GM06990 (cell line): ENCODE measurements at regions not wholly inside any gene's neighbourhood (a gene's known extent, or its start where the extent isn't known, plus 50 kb on each side); places are given as distances from the start of the nearest gene placed in this dataset.

Experiments used
- DNase-seq: peaks from one replicate; pipeline ENCODE4 v3.0.0-alpha.2; 2011; ENCODE audit not compliant: insufficient read length; ENCODE audit errors: extremely low read depth
- H3K27me3 ChIP-seq: replicated peaks from 2 replicates; pipeline ENCODE4 v1.6.0; 2011; ENCODE audit warnings: low read length; ENCODE audit not compliant: control insufficient read depth, insufficient read depth
- H3K36me3 ChIP-seq: 2 replicates; pipeline ENCODE4 v1.5.1; 2011; ENCODE audit warnings: low read length; ENCODE audit not compliant: control insufficient read depth, insufficient read depth
- H3K4me3 ChIP-seq: replicated peaks from 2 replicates; pipeline ENCODE4 v1.5.1; 2011; ENCODE audit warnings: low read depth, mild to moderate bottlenecking, control low read depth, low read length
- TF ChIP-seq, protein P1 (sequence below): IDR thresholded peaks from 2 replicates; pipeline ENCODE4 v1.5.1; 2011; ENCODE audit warnings: low read length, control low read depth, mild to moderate bottlenecking, inconsistent platforms; ENCODE audit not compliant: insufficient read depth, poor library complexity, severe bottlenecking

DNA sequence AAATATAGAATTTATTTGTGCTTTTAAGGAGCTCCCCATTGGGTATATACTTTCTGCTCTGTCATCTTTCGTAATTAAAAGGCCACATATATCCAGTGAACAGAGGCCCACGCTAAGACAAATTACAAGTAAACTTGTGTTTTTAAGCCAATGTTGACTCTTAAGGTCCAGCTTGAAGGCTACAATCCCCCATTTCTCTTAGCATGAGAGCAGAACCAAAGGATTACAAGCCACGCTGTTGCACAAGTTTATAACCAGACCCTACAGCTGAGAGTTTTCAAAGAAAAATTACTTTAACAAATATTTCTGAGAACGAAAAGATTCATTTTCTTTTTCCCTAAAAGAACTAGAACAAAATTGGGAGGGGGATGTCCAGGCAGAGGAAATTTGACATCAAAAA lies 471.0 kb downstream of the TXNL1 start:
- H3K36me3 ChIP-seq, result no peaks in the 10 kb centered on the region
- TF ChIP-seq, protein P1, sequence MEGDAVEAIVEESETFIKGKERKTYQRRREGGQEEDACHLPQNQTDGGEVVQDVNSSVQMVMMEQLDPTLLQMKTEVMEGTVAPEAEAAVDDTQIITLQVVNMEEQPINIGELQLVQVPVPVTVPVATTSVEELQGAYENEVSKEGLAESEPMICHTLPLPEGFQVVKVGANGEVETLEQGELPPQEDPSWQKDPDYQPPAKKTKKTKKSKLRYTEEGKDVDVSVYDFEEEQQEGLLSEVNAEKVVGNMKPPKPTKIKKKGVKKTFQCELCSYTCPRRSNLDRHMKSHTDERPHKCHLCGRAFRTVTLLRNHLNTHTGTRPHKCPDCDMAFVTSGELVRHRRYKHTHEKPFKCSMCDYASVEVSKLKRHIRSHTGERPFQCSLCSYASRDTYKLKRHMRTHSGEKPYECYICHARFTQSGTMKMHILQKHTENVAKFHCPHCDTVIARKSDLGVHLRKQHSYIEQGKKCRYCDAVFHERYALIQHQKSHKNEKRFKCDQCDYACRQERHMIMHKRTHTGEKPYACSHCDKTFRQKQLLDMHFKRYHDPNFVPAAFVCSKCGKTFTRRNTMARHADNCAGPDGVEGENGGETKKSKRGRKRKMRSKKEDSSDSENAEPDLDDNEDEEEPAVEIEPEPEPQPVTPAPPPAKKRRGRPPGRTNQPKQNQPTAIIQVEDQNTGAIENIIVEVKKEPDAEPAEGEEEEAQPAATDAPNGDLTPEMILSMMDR, result no peak
- DNase-seq, result no peak
- no peaks in the 10 kb centered on the region for H3K27me3 ChIP-seq
- H3K4me3 ChIP-seq, result no peak overlapping the region

DNA sequence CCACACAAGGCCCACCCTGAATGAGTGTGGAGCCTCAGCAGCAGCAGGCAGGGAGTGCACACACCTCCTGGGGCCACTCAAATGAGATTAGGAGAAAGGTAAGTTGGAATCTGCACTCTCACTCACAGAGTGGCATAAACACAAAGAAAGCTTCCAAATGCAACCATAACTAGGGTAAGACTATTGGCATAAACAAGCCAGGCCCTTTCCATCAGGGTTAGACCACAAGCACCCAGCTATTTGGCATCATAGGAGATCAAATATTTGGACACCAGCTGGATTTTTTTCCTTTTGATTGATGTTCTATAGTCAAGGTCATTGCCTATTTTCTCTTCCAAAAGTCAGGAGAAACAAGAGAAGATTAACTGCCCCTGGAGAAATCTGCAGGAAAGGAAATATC lies 471.5 kb downstream of the TXNL1 start:
- Histone ChIP-seq H3K4me3 (no peak overlapping the region), H3K27me3 (no peaks in the 10 kb centered on the region), H3K36me3 (no peaks in the 10 kb centered on the region)
- no peak for DNase-seq
- TF ChIP-seq, protein P1, result no peak

DNA sequence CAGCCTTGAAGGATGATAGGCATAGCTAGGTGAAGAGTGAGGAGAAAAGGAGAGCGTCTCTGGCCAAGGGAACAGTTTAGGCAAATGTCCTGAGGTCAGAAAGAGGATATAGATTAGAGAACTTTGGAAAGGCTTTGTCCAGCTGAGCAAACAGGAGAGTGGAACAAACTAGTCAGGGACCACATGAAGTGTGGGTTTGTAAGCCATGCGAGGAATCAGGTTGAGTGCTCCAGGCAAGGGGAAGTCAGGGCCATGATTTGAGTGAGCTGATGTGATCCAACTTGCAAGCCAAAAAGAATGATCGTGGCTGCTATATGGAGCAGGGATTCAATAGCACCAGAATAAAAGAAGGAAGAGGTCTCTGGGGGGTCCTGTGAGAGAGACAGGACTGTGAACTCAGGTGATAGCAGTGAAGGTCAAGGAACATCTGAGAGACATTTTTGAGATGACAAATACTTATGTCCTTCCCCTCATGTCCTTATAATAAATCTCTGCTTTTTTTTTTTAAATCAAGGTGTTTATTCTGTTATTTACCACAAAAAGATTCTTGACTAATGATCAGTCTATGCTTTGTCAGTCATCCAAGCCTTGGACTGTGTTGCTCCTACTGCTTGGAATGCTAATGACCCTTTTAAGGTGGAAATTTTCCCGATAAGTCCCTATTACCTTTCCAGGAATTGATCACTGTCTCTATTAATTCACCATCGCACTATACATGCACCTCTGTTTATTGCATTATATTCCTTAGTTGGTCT lies 472.6 kb downstream of the TXNL1 start:
- TF ChIP-seq, protein P1, result no peak
- DNase-seq, result no peak
- no peak overlapping the region for H3K4me3 ChIP-seq

DNA sequence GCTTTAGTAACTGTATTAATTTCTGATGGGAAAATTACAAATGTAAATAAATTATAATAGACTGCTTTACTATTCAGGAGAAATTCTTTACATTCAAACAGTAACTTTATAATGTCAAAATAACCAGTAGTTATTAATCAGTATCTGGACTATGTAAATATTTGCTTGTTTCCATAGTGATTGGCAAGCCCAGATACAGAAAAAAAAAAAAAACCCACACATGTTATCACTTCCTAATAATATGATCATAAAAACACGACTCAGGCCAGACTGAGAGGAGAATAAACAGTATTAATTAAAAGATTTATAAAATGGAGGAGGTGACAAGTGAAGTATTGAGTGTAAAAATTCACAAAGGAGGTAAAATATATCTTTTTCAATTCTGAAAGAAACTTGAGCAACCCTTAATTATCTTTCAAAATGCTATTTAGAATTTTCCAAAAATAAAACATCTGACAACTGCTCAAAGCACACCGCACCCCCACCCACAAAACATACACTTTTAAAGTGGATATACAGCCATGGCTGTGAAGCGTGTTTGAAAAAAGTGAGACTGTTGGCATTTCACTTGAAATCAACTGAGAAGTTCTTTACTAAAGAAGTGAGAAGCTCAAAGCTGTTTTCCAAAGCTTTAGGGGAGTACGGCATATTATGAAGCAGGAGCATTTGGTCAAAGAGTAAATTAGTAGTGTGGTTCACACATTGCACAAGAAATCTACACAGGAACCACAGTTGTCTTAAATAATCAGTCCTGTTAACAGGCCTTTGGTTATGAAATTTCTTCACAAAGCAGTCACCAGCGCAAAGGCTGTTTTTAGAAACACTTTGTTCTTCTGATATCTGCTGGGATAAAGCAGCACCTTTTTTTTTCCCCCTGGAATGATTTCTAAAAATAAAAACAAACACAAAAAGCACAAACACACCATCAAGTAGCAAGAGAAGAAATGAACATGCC lies 475.8 kb downstream of the TXNL1 start:
- no peaks in the 10 kb centered on the region for H3K27me3 ChIP-seq
- no peak overlapping the region for H3K4me3 ChIP-seq
- no peaks in the 10 kb centered on the region for H3K36me3 ChIP-seq
- TF ChIP-seq, protein P1, result no peak
- no peak for DNase-seq

More for the DNA sequence above, 472.6 kb downstream of the TXNL1 start:
- H3K27me3 ChIP-seq, result no peaks in the 10 kb centered on the region
- no peaks in the 10 kb centered on the region for H3K36me3 ChIP-seq

DNA sequence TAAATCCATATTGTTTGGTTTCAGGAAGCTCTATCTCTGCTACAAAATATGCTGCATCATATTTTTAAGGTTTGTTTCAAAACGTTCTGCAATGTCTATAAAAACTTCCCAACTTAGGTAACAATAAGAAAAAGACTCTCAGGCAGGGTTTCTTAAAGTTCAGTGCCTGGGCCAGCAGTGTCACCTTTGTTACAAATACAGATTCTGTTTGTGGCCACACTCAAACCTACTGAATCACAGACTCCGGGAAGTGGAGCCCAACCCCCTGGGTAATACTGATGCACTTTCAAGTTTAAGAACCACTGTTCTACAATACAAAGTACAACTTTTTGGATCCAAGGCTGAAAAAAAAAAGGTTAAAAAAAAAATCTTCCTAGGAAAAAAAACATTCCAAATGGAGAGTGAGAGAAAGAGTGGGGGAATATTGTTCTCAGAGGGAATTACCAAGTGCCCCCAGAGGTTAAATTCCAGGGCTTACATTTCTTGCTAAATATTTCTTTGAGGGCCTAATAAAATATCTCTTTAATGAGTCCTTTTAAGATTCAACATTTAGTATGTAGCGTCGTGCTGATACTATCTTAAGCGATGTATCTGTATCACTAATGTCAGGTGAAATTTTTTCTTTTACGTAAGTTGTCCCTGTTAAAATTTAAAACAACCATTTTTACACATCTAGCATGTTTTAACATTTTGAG lies 476.7 kb downstream of the TXNL1 start:
- DNase-seq, result no peak
- no peaks in the 10 kb centered on the region for H3K36me3 ChIP-seq
- TF ChIP-seq, protein P1, result no peak
- H3K27me3 ChIP-seq, result no peaks in the 10 kb centered on the region
- H3K4me3 ChIP-seq, result no peak overlapping the region
